ENCODE measurements at regions not wholly inside any gene's neighbourhood (a gene's known extent, or its start where the extent isn't known, plus 50 kb on each side); places are given as distances from the start of the nearest gene placed in this dataset.

- TF ChIP-seq FOXK2 (IDR thresholded peaks at IDR 0.05) (no peak), SUZ12 (IDR thresholded peaks at IDR 0.05) (no peak), PKNOX1 (IDR thresholded peaks at IDR 0.05) (no peak), FOXA1 (IDR thresholded peaks at IDR 0.05) (no peak), FOXM1 (IDR thresholded peaks at IDR 0.05; ENCODE audit: borderline replicate concordance) (no peak), SP1 (IDR thresholded peaks at IDR 0.05) (no peak), ARNT (IDR thresholded peaks at IDR 0.05) (no peak), CTBP1 (IDR thresholded peaks at IDR 0.05; ENCODE audit: borderline replicate concordance) (no peak), BHLHE40 (IDR thresholded peaks at IDR 0.05; ENCODE audit: borderline replicate concordance) (no peak), ZNF384 (IDR thresholded peaks at IDR 0.05) (no peak), ELF4 (IDR thresholded peaks at IDR 0.05) (no peak), TARDBP (IDR thresholded peaks at IDR 0.05) (no peak), HDGF (IDR thresholded peaks at IDR 0.05; ENCODE audit: borderline replicate concordance) (no peak)
These were observed 272.5 kb upstream of the COBL start for GRCh38 chr7:51589111-51589510.

Data from HEK293T (cell line).